Mesothelial cell of epicardium (in vitro differentiated cells): ENCODE measurements at regions not wholly inside any gene's neighbourhood (a gene's known extent, or its start where the extent isn't known, plus 50 kb on each side); places are given as distances from the start of the nearest gene placed in this dataset.
"Not testable (repeated sequence)": the region's sequence is repeated elsewhere in the genome, so short reads cannot be mapped to it uniquely, and the experiment has no call there.

ENCODE experiments used
- DNase-seq, 2 experiments: peaks; one replicate each; pipeline ENCODE4 v3.0.0; 2021; ENCODE audit warnings: low spot score in 2 of 2; ENCODE audit not compliant: unreplicated experiment in 2 of 2
- H3K27ac Mint-ChIP-seq: 2 replicates; pipeline ENCODE4 v1.8.0; 2021; ENCODE audit warnings: mixed read lengths
- H3K27me3 Mint-ChIP-seq: 2 replicates; pipeline ENCODE4 v1.8.0; 2021; ENCODE audit warnings: low read depth, mixed read lengths
- H3K36me3 Mint-ChIP-seq: 2 replicates; pipeline ENCODE4 v1.8.0; 2021; ENCODE audit warnings: mixed read lengths
- H3K4me1 Mint-ChIP-seq: 2 replicates; pipeline ENCODE4 v1.8.0; 2021; ENCODE audit warnings: mixed read lengths
- H3K4me3 Mint-ChIP-seq: 2 replicates; pipeline ENCODE4 v1.8.0; 2021; ENCODE audit warnings: mild to moderate bottlenecking, moderate library complexity, mixed read lengths
- H3K9me3 Mint-ChIP-seq: 2 replicates; pipeline ENCODE4 v1.8.0; 2021; ENCODE audit warnings: mixed read lengths
- TF ChIP-seq, protein P1 (sequence below): fragments of 200-600 bp; sonication (generic); IDR thresholded peaks from one replicate; pipeline ENCODE4 v1.5.0; 2021; ENCODE audit warnings: antibody characterized with exemption; ENCODE audit not compliant: unreplicated experiment

DNA sequence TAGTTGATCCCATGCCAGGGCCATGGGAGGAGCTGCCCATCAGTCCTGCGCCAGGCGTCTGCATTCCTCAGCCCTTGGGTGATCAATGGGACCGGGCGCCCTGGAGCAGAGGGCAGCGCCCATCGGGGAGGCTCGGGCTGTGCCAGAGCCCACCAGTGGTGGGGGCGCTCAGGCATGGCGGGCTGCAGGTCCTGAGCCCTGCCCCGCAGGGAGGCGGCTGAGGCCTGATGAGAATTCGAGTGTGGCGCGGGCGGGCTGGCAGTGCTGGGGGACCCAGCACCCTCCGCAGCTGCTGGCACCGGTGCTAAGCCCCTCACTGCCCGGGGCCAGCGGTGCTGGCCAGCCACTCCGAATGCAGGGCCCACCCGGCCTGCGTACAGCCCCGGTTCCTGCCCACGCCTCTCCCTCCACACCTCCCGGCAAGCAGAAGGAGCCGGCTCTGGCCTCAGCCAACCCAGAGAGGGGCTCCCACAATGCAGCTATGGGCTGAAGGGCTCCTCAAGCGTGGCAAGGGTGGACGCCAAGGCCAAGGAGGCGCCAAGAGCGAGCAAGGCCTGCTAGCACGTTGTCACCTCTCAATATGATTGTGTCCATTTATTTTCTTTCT, 238.1 kb upstream of the OLFM3 start:
- H3K4me1 Mint-ChIP-seq = no peaks in the 10 kb centered on the region
- H3K27ac Mint-ChIP-seq = no peak overlapping the region
- H3K27me3 Mint-ChIP-seq = no peaks in the 10 kb centered on the region
- H3K36me3 Mint-ChIP-seq = no peaks in the 10 kb centered on the region
- no peak for DNase-seq
- TF ChIP-seq, protein P1, sequence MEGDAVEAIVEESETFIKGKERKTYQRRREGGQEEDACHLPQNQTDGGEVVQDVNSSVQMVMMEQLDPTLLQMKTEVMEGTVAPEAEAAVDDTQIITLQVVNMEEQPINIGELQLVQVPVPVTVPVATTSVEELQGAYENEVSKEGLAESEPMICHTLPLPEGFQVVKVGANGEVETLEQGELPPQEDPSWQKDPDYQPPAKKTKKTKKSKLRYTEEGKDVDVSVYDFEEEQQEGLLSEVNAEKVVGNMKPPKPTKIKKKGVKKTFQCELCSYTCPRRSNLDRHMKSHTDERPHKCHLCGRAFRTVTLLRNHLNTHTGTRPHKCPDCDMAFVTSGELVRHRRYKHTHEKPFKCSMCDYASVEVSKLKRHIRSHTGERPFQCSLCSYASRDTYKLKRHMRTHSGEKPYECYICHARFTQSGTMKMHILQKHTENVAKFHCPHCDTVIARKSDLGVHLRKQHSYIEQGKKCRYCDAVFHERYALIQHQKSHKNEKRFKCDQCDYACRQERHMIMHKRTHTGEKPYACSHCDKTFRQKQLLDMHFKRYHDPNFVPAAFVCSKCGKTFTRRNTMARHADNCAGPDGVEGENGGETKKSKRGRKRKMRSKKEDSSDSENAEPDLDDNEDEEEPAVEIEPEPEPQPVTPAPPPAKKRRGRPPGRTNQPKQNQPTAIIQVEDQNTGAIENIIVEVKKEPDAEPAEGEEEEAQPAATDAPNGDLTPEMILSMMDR = no peak
- H3K4me3 Mint-ChIP-seq = no peak overlapping the region
- peaks cover 10% of the 10 kb centered on the region for H3K9me3 Mint-ChIP-seq

DNA sequence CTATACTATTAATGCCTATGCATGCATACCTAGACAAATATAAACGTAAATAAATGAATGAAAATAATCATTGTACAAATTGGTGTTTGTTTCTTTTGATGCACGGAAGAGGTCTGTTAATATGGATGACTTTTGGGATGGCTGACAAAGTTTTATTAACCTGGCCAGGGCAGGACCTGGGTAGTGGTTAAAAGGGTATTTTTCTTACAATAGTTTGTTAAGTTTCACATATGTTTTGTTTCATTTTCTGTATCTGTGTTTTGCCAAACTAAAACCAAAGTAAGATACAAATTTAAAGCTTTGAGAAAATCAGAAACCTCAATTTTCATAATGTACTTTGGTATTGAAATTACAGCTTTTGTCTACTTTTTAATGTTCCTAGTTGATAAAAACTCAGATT, 222.7 kb upstream of the OLFM3 start:
- Mint-ChIP-seq H3K36me3 (no peaks in the 10 kb centered on the region), H3K27ac (no peak overlapping the region), H3K4me3 (no peak overlapping the region), H3K27me3 (no peaks in the 10 kb centered on the region), H3K9me3 (peaks cover 34% of the 10 kb centered on the region), H3K4me1 (peaks cover 8% of the 10 kb centered on the region)
- DNase-seq = no peak
- TF ChIP-seq, protein P1 = no peak

DNA sequence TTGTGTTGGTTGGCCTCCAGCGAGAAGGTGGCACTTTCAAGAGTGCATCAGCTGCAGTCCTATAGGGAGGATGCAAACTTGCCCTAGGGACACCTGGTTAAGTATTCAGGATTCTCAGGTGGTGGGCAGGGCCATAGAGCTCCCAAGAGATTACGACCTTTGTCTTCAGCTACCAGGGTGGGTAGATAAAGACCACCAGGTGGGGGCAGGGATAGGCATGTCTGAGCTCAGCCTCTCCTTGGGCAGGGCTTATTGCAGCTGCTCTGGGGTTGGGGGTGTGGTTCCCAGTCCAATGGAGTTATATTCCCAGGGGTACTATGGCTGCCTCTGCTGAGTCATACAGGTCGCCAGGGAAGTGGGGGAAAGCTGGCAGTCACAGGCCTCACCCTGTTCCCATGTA, 214.2 kb upstream of the OLFM3 start:
- H3K4me1 Mint-ChIP-seq, H3K27ac Mint-ChIP-seq, H3K27me3 Mint-ChIP-seq, H3K36me3 Mint-ChIP-seq, DNase-seq, H3K4me3 Mint-ChIP-seq: not testable (repeated sequence)
- peaks cover 19% of the 10 kb centered on the region for H3K9me3 Mint-ChIP-seq

DNA sequence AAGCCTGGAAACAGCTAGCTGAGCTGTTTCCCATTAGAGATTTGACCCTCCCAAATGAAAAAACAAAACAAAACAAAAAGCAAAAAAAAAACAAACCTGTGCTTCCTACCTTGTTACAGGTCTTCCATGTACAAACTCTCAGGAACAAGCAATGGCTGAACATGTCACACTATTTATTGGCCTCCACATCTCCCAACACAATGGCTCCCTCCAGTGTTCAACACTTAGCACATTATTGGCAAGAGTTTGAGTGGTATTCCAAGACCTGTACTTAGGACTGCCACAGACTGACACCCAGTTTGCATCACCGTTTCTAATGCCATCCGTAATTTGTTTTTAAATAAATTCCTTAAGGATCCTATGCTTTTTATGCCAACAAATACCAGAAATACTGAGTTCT, 195.0 kb upstream of the OLFM3 start:
- no peak overlapping the region for H3K4me3 Mint-ChIP-seq
- H3K27ac Mint-ChIP-seq = no peak overlapping the region
- no peak for DNase-seq
- TF ChIP-seq, protein P1 = peak; percentile 40
- H3K36me3 Mint-ChIP-seq = no peaks in the 10 kb centered on the region
- peaks cover 5% of the 10 kb centered on the region for H3K9me3 Mint-ChIP-seq
- no peaks in the 10 kb centered on the region for H3K27me3 Mint-ChIP-seq
- peaks cover 25% of the 10 kb centered on the region for H3K4me1 Mint-ChIP-seq

DNA sequence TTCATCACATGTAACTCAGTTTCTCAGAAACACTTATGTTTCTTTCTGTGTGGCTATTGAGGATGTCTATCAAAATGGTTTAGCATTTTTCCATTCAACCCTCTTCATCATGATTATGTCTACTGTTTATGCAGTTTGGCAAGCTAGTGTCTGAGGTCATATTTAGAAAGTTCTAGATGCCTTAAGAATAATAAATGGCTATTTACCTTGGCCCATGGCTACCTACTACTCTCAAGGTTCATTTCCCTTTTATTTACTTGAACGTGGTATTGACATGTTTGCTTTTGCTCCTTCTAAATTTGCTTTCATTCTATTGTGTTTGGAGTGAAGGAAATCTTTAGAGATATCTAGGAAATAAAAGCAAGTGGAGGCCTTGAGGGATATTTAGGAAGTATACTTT, 193.7 kb upstream of the OLFM3 start:
- Mint-ChIP-seq H3K36me3 (no peaks in the 10 kb centered on the region), H3K27me3 (no peaks in the 10 kb centered on the region), H3K27ac (no peak overlapping the region), H3K4me3 (no peak overlapping the region), H3K9me3 (peaks cover 5% of the 10 kb centered on the region), H3K4me1 (peaks cover 33% of the 10 kb centered on the region)
- DNase-seq = no peak
- TF ChIP-seq, protein P1 = no peak

DNA sequence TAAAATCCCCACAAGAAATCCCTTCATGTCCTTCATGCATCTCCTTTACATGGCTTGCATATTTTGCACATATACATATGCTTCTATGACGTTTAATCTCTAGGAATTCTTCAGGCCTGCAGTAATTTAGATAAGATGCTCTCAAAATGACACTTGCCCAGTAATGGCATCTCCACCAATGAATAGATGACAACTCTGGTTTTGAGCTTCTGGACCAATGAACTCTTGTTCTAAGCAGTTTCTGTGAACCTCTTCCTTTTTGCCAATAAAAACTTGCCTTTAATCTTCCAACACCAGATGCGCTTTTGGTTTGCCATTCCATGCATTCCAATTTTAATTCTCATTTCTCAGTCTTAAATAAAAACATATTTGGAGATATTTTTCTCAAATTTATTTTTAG, 189.8 kb upstream of the OLFM3 start:
- Mint-ChIP-seq H3K9me3 (no peaks in the 10 kb centered on the region), H3K4me3 (no peak overlapping the region), H3K4me1 (peaks cover 29% of the 10 kb centered on the region), H3K36me3 (no peaks in the 10 kb centered on the region), H3K27ac (no peak overlapping the region), H3K27me3 (peaks cover 2% of the 10 kb centered on the region)
- DNase-seq = no peak
- TF ChIP-seq, protein P1 = no peak
